PC-3 (cell line): ENCODE measurements at regions not wholly inside any gene's neighbourhood (a gene's known extent, or its start where the extent isn't known, plus 50 kb on each side); places are given as distances from the start of the nearest gene placed in this dataset.

ENCODE experiments used
- ATAC-seq: fragments of 200-7000 bp; cut with Tn5 transposase; 2 replicates; pipeline ENCODE4 v1.9.1; 2020; ENCODE audit warnings: mild to moderate bottlenecking, moderate library complexity
- BruUV-seq: library from RNA; stranded (reverse); fragments of 400-500 nt; replicated peaks from 2 replicates; lab custom pipeline; 2021; lab: Mats Ljungman, UMichigan
- CTCF ChIA-PET: fragments of 300-600 bp; sonication (Branson Sonifier 250); formaldehyde crosslinking; loops from one replicate; lab custom pipeline; 2022; ENCODE audit warnings: antibody characterized with exemption; lab: Charles Lee
- POLR2A ChIA-PET: fragments of 300-600 bp; sonication (Branson Sonifier 250); formaldehyde crosslinking; loops from one replicate; lab custom pipeline; 2022; ENCODE audit warnings: antibody characterized with exemption; ENCODE audit not compliant: unreplicated experiment; lab: Charles Lee
- DNase-seq: peaks from one replicate; pipeline ENCODE4 v3.0.0-alpha.2; 2015
- H2AFZ ChIP-seq: fragments of 300-600 bp; sonication (generic); 2 replicates; pipeline ENCODE4 v1.6.0; 2016; ENCODE audit warnings: antibody characterized with exemption, low read length
- H3F3A ChIP-seq: fragments of 300-600 bp; sonication (generic); one replicate; pipeline ENCODE4 v1.6.0; 2017; ENCODE audit warnings: antibody characterized with exemption, low read length, control low read depth, mild to moderate bottlenecking; ENCODE audit not compliant: unreplicated experiment
- H3K27ac ChIP-seq: fragments of 300-600 bp; sonication (generic); 2 replicates; pipeline ENCODE4 v1.5.1; 2016; ENCODE audit warnings: mild to moderate bottlenecking, low read length
- H3K27me3 ChIP-seq: fragments of 300-600 bp; sonication (generic); 2 replicates; pipeline ENCODE4 v1.6.1; 2016; ENCODE audit warnings: low read length, mixed read lengths
- H3K36me3 ChIP-seq: fragments of 300-600 bp; sonication (generic); 2 replicates; pipeline ENCODE4 v1.6.1; 2016; ENCODE audit warnings: low read depth, mixed run types, low read length, mixed read lengths
- H3K4me1 ChIP-seq: fragments of 300-600 bp; sonication (generic); 2 replicates; pipeline ENCODE4 v1.5.1; 2016; ENCODE audit warnings: low read length; ENCODE audit not compliant: insufficient read depth
- H3K4me2 ChIP-seq: fragments of 300-600 bp; sonication (generic); 2 replicates; pipeline ENCODE4 v1.6.0; 2016; ENCODE audit warnings: low read length
- H3K4me3 ChIP-seq: fragments of 300-600 bp; sonication (generic); 2 replicates; pipeline ENCODE4 v1.5.1; 2016; ENCODE audit warnings: mild to moderate bottlenecking, low read length, mixed read lengths
- H3K79me2 ChIP-seq: fragments of 300-600 bp; sonication (generic); 2 replicates; pipeline ENCODE4 v1.6.1; 2017; ENCODE audit warnings: low read length, mixed read lengths
- H3K9ac ChIP-seq: fragments of 300-600 bp; sonication (generic); 2 replicates; pipeline ENCODE4 v1.6.0; 2016; ENCODE audit warnings: mild to moderate bottlenecking, low read length
- H3K9me2 ChIP-seq: fragments of 300-600 bp; sonication (generic); replicated peaks from 2 replicates; pipeline ENCODE4 v1.6.1; 2016; ENCODE audit warnings: mixed run types, low read length, mixed read lengths
- H3K9me3 ChIP-seq: fragments of 300-600 bp; sonication (generic); 2 replicates; pipeline ENCODE4 v1.6.1; 2016; ENCODE audit warnings: low read length, mixed read lengths
- H4K20me1 ChIP-seq: fragments of 300-600 bp; sonication (generic); 2 replicates; pipeline ENCODE4 v1.6.1; 2016; ENCODE audit warnings: low read length, mixed read lengths
- EZH2 ChIP-seq: fragments of 300-600 bp; sonication (generic); IDR thresholded peaks from one replicate; pipeline ENCODE4 v1.6.1; 2017; ENCODE audit warnings: antibody characterized with exemption, mild to moderate bottlenecking, low read length; ENCODE audit not compliant: unreplicated experiment
- EZH2phosphoT487 ChIP-seq: fragments of 300-600 bp; sonication (generic); IDR thresholded peaks from 2 replicates; pipeline ENCODE4 v1.6.1; 2018; ENCODE audit warnings: mild to moderate bottlenecking, antibody characterized with exemption, low read length, borderline replicate concordance
- intact Hi-C: fragments of 100-400 bp; cut with micrococcal nuclease; formaldehyde crosslinking; loops from 2 replicates; pipeline ENCODE4 v1.9.0; 2023
- TF ChIP-seq, protein P1 (sequence below): fragments of 300-600 bp; sonication (generic); conservative IDR thresholded peaks from 2 replicates; pipeline ENCODE4 v1.5.1; 2017; ENCODE audit warnings: antibody characterized with exemption, low read depth, mild to moderate bottlenecking, low read length

GRCh38 chr14:51568366-51568765 lies 83.3 kb upstream of the FRMD6 start:
- H2AFZ ChIP-seq: no peak overlapping the region
- H3K4me2 ChIP-seq: no peak overlapping the region
- no peaks in the 10 kb centered on the region for H4K20me1 ChIP-seq
- BruUV-seq: no TSS peak
- H3K36me3 ChIP-seq: 0 out of 2 replicates have a peak, but pooled peaks cover 3% of the 10 kb centered on the region
- no peaks in the 10 kb centered on the region for H3F3A ChIP-seq
- ChIA-PET CTCF (no interaction called here), POLR2A (interaction anchor here (0.7 kb wide), 1 partner anchor 145 kb away, joined by 22 read pairs; no protein-coding TSS in a partner anchor)
- no peak overlapping the region for H3K27ac ChIP-seq
- H3K4me3 ChIP-seq: no peak overlapping the region
- H3K4me1 ChIP-seq: peaks cover 27% of the 10 kb centered on the region
- intact Hi-C loops: no loop called here
- ATAC-seq (no peak), DNase-seq (no peak)
- H3K9me2 ChIP-seq: no peaks in the 10 kb centered on the region
- H3K9me3 ChIP-seq: no peaks in the 10 kb centered on the region
- H3K79me2 ChIP-seq: no peaks in the 10 kb centered on the region
- H3K9ac ChIP-seq: no peak overlapping the region
- no peak for TF ChIP-seq EZH2phosphoT487
- TF ChIP-seq, protein P1, sequence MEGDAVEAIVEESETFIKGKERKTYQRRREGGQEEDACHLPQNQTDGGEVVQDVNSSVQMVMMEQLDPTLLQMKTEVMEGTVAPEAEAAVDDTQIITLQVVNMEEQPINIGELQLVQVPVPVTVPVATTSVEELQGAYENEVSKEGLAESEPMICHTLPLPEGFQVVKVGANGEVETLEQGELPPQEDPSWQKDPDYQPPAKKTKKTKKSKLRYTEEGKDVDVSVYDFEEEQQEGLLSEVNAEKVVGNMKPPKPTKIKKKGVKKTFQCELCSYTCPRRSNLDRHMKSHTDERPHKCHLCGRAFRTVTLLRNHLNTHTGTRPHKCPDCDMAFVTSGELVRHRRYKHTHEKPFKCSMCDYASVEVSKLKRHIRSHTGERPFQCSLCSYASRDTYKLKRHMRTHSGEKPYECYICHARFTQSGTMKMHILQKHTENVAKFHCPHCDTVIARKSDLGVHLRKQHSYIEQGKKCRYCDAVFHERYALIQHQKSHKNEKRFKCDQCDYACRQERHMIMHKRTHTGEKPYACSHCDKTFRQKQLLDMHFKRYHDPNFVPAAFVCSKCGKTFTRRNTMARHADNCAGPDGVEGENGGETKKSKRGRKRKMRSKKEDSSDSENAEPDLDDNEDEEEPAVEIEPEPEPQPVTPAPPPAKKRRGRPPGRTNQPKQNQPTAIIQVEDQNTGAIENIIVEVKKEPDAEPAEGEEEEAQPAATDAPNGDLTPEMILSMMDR: no peak
- no peaks in the 10 kb centered on the region for H3K27me3 ChIP-seq

- no peaks in the 10 kb centered on the region for H3K9me2 ChIP-seq
- H3K4me2 ChIP-seq: no peak overlapping the region
- H3K27ac ChIP-seq: no peak overlapping the region
- ChIA-PET POLR2A (no interaction called here), CTCF (no interaction called here)
- BruUV-seq: no TSS peak
- intact Hi-C loops: no loop called here
- no peak overlapping the region for H2AFZ ChIP-seq
- no peak for DNase-seq
- H3K9me3 ChIP-seq: no peaks in the 10 kb centered on the region
- no peak overlapping the region for H3K4me3 ChIP-seq
- H4K20me1 ChIP-seq: no peaks in the 10 kb centered on the region
- H3K27me3 ChIP-seq: no peaks in the 10 kb centered on the region
- H3K79me2 ChIP-seq: no peaks in the 10 kb centered on the region
- peaks cover 11% of the 10 kb centered on the region for H3K4me1 ChIP-seq
- H3F3A ChIP-seq: no peaks in the 10 kb centered on the region
- no peak for ATAC-seq
- TF ChIP-seq, protein P1: no peak
- TF ChIP-seq EZH2 (no peak), EZH2phosphoT487 (no peak)
- 0 out of 2 replicates have a peak, but pooled peaks cover 3% of the 10 kb centered on the region for H3K36me3 ChIP-seq
- no peak overlapping the region for H3K9ac ChIP-seq
Observed at GRCh38 chr14:51573607-51574006, 78.1 kb upstream of the FRMD6 start.

DNA sequence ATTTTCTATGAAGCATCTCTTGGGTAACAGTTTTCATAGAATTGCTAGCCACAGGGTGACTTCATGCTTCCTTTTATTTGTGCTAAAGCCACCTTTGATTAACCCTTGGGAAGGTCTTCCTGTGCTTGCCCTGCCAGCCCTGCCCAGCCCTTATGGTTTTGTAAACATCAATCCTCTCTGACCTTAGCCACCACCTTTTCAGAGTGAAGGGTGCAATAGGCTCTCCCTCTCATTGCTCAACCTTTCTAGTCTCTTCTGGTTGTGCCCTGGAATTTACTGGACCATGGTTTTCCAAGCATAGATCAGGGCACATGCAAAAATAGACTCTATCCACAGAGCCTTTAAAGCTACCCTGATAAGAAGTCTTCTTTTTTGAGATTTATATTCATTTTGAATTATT lies 77.7 kb upstream of the FRMD6 start:
- 0 out of 2 replicates have a peak, but pooled peaks cover 3% of the 10 kb centered on the region for H3K36me3 ChIP-seq
- CTCF ChIA-PET: no interaction called here
- no peaks in the 10 kb centered on the region for H3K79me2 ChIP-seq
- POLR2A ChIA-PET: no interaction called here
- no peaks in the 10 kb centered on the region for H3F3A ChIP-seq
- H3K27me3 ChIP-seq: no peaks in the 10 kb centered on the region
- no TSS peak for BruUV-seq
- no peak overlapping the region for H3K27ac ChIP-seq
- peaks cover 15% of the 10 kb centered on the region for H3K4me1 ChIP-seq
- no peaks in the 10 kb centered on the region for H3K9me3 ChIP-seq
- no peak overlapping the region for H3K4me2 ChIP-seq
- intact Hi-C loops: no loop called here
- DNase-seq: no peak
- no peak overlapping the region for H2AFZ ChIP-seq
- no peak overlapping the region for H3K4me3 ChIP-seq
- ATAC-seq: no peak
- TF ChIP-seq EZH2 (no peak), EZH2phosphoT487 (no peak)
- TF ChIP-seq, protein P1: no peak
- no peak overlapping the region for H3K9ac ChIP-seq
- H4K20me1 ChIP-seq: no peaks in the 10 kb centered on the region
- H3K9me2 ChIP-seq: no peaks in the 10 kb centered on the region
